ENCODE measurements at regions not wholly inside any gene's neighbourhood (a gene's known extent, or its start where the extent isn't known, plus 50 kb on each side); places are given as distances from the start of the nearest gene placed in this dataset.

GRCh38 chr15:70504988-70505387, 258.4 kb downstream of the UACA start:
- no peak for TF ChIP-seq CTCF (IDR thresholded peaks at IDR 0.05; ENCODE audit: insufficient read depth, low read length, poor library complexity, severe bottlenecking)
- Histone ChIP-seq H3K36me3 (ENCODE audit: control insufficient read depth, insufficient read depth, low read length) (no peaks in the 10 kb centered on the region), H3K27me3 (ENCODE audit: control insufficient read depth, insufficient read depth, low read length) (no peaks in the 10 kb centered on the region), H3K4me3 (ENCODE audit: low read depth, low read length) (no peak overlapping the region)
- DNase-seq (ENCODE audit: low read depth) = no peak

- TF ChIP-seq CTCF (IDR thresholded peaks at IDR 0.05; ENCODE audit: insufficient read depth, low read length, poor library complexity, severe bottlenecking) = no peak
- DNase-seq (ENCODE audit: low read depth) = no peak
- Histone ChIP-seq H3K36me3 (ENCODE audit: control insufficient read depth, insufficient read depth, low read length) (no peaks in the 10 kb centered on the region), H3K4me3 (ENCODE audit: low read depth, low read length) (no peak overlapping the region), H3K27me3 (ENCODE audit: control insufficient read depth, insufficient read depth, low read length) (no peaks in the 10 kb centered on the region)
Observed at GRCh38 chr15:70504299-70504951, 258.9 kb downstream of the UACA start.

- Histone ChIP-seq H3K4me3 (ENCODE audit: low read depth, low read length) (no peak overlapping the region), H3K27me3 (ENCODE audit: control insufficient read depth, insufficient read depth, low read length) (no peaks in the 10 kb centered on the region), H3K36me3 (ENCODE audit: control insufficient read depth, insufficient read depth, low read length) (no peaks in the 10 kb centered on the region)
- TF ChIP-seq CTCF (IDR thresholded peaks at IDR 0.05; ENCODE audit: insufficient read depth, low read length, poor library complexity, severe bottlenecking) = no peak
- no peak for DNase-seq (ENCODE audit: low read depth)
Observed at GRCh38 chr15:70503798-70504298, 259.5 kb downstream of the UACA start.

GRCh38 chr15:70503073-70503745, 260.1 kb downstream of the UACA start:
- no peak for DNase-seq (ENCODE audit: low read depth)
- TF ChIP-seq CTCF (IDR thresholded peaks at IDR 0.05; ENCODE audit: insufficient read depth, low read length, poor library complexity, severe bottlenecking) = no peak
- no peaks in the 10 kb centered on the region for H3K27me3 ChIP-seq (ENCODE audit: control insufficient read depth, insufficient read depth, low read length)
- H3K36me3 ChIP-seq (ENCODE audit: control insufficient read depth, insufficient read depth, low read length) = no peaks in the 10 kb centered on the region
- H3K4me3 ChIP-seq (ENCODE audit: low read depth, low read length) = no peak overlapping the region

- Histone ChIP-seq H3K27me3 (ENCODE audit: control insufficient read depth, insufficient read depth, low read length) (no peaks in the 10 kb centered on the region), H3K36me3 (ENCODE audit: control insufficient read depth, insufficient read depth, low read length) (no peaks in the 10 kb centered on the region), H3K4me3 (ENCODE audit: low read depth, low read length) (no peak overlapping the region)
- DNase-seq (ENCODE audit: low read depth) = no peak
- TF ChIP-seq CTCF (IDR thresholded peaks at IDR 0.05; ENCODE audit: insufficient read depth, low read length, poor library complexity, severe bottlenecking) = no peak
Observed at GRCh38 chr15:70502529-70502928, 260.8 kb downstream of the UACA start.
